GM12865 (cell line): ENCODE measurements at regions not wholly inside any gene's neighbourhood (a gene's known extent, or its start where the extent isn't known, plus 50 kb on each side); places are given as distances from the start of the nearest gene placed in this dataset.

Experiments
- DNase-seq: peaks from one replicate; pipeline ENCODE4 v3.0.0; 2010; ENCODE audit warnings: low read depth
- H3K4me3 ChIP-seq: 2 replicates; pipeline ENCODE4 v1.5.1; 2011; ENCODE audit warnings: mild to moderate bottlenecking, low read depth, low read length, control low read depth
- TF ChIP-seq, protein P1 (sequence below): IDR thresholded peaks from 2 replicates; pipeline ENCODE4 v1.5.1; 2011; ENCODE audit warnings: low read length, control low read depth, low read depth, inconsistent platforms; ENCODE audit not compliant: insufficient read depth; ENCODE audit errors: missing control alignments

DNA sequence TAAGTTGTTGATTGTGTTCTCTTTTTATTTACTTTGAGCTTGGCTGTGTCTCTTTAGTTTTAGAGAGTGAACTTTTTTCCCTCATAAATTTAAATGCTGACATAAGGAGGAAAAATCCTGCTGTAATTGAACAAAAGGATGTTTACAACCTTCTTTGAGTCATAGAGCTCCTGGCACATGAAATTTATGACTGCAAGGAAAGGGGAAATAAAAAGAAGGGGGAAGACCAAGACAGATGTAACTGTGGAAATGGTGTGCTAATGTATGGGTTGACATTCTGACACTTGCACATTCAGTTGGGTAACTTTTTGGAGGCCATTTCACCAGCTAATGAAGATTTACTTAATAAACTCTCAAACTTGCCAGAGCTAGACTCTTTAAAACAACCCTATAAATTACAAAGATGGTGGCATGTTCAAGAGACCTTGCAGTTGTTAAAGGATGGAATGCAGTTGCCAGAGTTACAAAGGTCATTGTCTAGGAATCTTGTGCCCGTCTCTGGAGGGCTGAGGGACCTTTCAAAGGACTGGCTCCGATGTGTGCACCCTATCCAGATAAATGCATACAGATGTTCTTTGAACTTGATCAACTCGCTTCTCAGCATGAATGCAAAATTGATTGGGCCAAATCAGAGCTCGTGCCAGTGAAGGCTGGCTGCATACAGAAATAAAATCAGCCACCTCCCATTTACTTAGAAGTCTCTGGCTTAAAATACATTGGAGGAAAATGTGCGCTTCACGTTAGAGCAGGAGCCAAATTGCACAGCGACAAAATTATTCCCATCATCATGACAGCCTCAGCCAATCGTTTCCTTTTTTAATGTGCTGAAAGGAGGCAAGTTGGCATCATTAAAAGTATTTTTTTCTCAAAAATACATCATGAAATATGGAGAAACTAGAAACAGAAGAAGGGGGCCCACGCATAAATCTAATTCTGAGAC lies 289.0 kb upstream of the XYLT1 start:
- no peak for DNase-seq

DNA sequence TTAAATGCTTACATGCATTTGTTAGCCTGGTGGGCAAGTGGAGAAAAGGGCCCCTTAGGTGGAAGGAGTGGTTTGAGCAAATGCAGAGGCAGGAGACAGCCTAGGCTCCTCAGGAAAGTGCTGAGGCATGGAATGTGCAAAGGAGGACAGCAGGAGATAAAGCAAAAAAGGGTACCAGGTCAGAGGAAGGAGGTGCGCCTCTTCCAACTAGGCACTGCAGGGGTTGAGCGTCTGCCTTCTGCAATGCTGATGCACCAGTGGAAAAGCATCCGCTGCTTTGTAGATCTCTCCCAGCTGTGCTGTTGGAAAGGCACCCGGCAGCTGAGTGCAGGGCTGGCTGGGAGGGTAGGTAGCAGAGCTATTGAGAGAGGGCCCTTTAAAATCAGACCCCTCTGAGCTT lies 287.0 kb upstream of the XYLT1 start:
- TF ChIP-seq, protein P1, sequence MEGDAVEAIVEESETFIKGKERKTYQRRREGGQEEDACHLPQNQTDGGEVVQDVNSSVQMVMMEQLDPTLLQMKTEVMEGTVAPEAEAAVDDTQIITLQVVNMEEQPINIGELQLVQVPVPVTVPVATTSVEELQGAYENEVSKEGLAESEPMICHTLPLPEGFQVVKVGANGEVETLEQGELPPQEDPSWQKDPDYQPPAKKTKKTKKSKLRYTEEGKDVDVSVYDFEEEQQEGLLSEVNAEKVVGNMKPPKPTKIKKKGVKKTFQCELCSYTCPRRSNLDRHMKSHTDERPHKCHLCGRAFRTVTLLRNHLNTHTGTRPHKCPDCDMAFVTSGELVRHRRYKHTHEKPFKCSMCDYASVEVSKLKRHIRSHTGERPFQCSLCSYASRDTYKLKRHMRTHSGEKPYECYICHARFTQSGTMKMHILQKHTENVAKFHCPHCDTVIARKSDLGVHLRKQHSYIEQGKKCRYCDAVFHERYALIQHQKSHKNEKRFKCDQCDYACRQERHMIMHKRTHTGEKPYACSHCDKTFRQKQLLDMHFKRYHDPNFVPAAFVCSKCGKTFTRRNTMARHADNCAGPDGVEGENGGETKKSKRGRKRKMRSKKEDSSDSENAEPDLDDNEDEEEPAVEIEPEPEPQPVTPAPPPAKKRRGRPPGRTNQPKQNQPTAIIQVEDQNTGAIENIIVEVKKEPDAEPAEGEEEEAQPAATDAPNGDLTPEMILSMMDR = no peak
- no peak for DNase-seq
- no peak overlapping the region for H3K4me3 ChIP-seq

More for the DNA sequence above, 289.0 kb upstream of the XYLT1 start:
- H3K4me3 ChIP-seq = no peak overlapping the region
- TF ChIP-seq, protein P1 = no peak

DNA sequence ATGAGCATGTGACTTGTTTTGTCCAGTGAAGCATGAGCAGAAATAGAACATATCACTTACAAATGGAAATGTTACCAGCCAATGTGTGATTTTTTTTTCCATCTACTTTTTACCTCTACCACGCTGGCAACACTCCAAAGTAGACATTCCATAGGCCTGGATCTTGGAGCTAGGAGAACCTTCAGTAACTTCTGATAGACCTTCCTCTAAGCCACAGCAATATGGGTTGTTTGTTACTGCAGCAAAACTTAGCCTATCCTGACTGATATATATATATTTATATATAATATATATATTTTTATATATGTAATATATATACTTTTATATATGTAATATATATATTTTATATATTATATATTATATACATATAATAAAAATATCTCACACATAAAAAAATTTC lies 284.4 kb upstream of the XYLT1 start:
- H3K4me3 ChIP-seq = no peak overlapping the region
- no peak for DNase-seq
- TF ChIP-seq, protein P1 = no peak

DNA sequence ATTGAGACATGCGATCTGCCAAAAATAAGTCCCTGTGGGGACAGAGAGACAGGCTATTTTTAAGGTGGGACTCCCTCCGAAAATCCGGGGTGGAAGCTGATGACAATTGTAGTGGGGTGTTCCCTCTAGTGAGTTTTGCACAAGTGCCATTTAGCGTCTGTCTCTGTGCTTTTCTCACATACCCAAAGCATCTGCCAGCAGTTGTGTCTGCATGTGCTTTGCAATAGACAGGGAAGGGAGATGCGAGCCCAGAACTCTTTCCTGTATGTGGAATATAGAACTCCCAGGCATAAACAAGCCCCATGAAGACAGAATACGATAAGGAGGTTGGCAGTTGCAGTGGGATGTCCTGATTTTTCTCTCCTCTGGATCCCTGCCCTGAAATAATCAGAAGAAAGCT lies 282.7 kb upstream of the XYLT1 start:
- no peak for DNase-seq
- no peak overlapping the region for H3K4me3 ChIP-seq
- TF ChIP-seq, protein P1 = no peak

DNA sequence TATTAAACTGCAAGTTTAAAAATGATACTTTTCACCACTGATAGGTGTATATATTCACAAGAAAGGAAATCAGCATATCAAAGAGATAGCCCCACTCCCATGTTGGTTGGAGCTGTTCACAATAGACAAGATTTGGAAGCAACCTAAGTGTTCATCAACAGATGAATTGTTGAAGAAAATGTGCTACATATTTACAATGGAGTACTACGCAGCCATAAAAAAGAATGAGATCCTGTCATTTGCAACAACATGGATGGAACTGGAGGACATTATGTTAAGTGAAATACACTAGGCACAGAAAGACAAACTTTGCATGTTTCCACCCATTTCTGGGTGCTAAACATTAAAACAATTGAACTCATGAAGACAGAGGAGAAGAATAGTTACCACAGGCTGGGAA lies 278.9 kb upstream of the XYLT1 start:
- no peak for DNase-seq
- TF ChIP-seq, protein P1 = no peak

DNA sequence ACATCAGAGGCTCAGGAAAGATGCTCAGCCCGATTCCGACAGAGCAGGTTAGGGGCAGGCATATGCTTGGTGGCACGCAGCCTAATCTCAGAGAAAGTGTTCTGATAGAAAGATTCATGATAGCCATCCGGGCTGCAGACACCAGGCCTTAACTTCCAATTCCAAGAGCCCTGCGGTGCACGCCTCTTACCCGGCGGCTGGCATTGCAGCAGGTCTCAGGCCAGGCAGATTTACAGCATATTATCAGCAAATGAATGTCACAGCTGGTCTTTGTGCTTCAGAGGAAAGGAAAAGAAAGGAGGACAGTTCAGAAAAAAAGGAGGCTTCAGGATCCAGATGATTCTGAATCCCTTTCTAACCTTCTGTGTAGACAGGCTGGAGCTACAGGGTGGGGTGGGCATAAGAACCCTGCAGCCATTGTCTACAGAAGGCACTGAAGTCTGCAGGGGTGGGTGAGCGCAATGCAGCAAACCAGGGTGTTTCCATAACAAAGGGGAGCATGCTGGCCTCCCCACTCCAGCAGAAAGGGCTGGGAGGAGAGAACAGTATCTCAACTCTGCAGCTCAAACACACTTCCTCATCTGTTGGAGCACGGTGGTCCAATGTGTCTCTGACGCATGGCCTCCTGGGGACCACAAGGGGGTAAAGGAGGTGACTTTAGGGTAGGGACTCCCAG lies 277.4 kb upstream of the XYLT1 start:
- TF ChIP-seq, protein P1 = no peak
- DNase-seq = no peak
- H3K4me3 ChIP-seq = no peak overlapping the region

More for the DNA sequence above, 278.9 kb upstream of the XYLT1 start:
- H3K4me3 ChIP-seq = no peak overlapping the region
